ENCODE measurements at regions not wholly inside any gene's neighbourhood (a gene's known extent, or its start where the extent isn't known, plus 50 kb on each side); places are given as distances from the start of the nearest gene placed in this dataset.

- TF ChIP-seq CTCF (IDR thresholded peaks at IDR 0.05; ENCODE audit: insufficient read depth, low read length, poor library complexity, severe bottlenecking), result no peak
- TF ChIP-seq EZH2phosphoT487 (conservative IDR thresholded peaks at IDR 0.05; ENCODE audit: low read length), result no peak
Measured at GRCh38 chr3:70684701-70685100, 372.3 kb upstream of the MDFIC2 start.

All from SU-DHL-6 (cell line).